Lower lobe of right lung (tissue), 2 donors: ENCODE measurements at regions not wholly inside any gene's neighbourhood (a gene's known extent, or its start where the extent isn't known, plus 50 kb on each side); places are given as distances from the start of the nearest gene placed in this dataset.

Experiments used
- ATAC-seq, 2 donors: fragments of 200-7000 bp; cut with Tn5 transposase; one replicate each; pipeline ENCODE4 v1.9.1; 2020 to 2022; ENCODE audit warnings: mild to moderate bottlenecking in 2 of 2, moderate library complexity in 2 of 2
- DNase-seq: peaks from one replicate; pipeline ENCODE4 v3.0.0-alpha.2; 2020
- H3K27ac ChIP-seq: fragments of 200-600 bp; one replicate; pipeline ENCODE4 v1.8.0; 2022
- H3K27me3 ChIP-seq: fragments of 200-600 bp; one replicate; pipeline ENCODE4 v1.8.0; 2022; ENCODE audit warnings: low read depth
- H3K36me3 ChIP-seq: fragments of 200-600 bp; one replicate; pipeline ENCODE4 v1.8.0; 2022; ENCODE audit warnings: mild to moderate bottlenecking
- H3K4me1 ChIP-seq: fragments of 200-600 bp; one replicate; pipeline ENCODE4 v1.8.0; 2022
- H3K4me3 ChIP-seq: fragments of 200-600 bp; one replicate; pipeline ENCODE4 v1.8.0; 2022; ENCODE audit warnings: mild to moderate bottlenecking
- H3K9me3 ChIP-seq: fragments of 200-600 bp; one replicate; pipeline ENCODE4 v1.8.0; 2022
- intact Hi-C: fragments of 100-400 bp; cut with DNase I; formaldehyde crosslinking; loops from one replicate; pipeline ENCODE4 v1.11.0; 2022
- TF ChIP-seq, protein P1 (sequence below): fragments of 200-600 bp; IDR thresholded peaks from one replicate; pipeline ENCODE4 v1.8.0; 2022; ENCODE audit warnings: antibody characterized with exemption, mild to moderate bottlenecking
- donor health status: DM: no; HTN: yes; CAD: no; lungs with severe emphysema.

DNA sequence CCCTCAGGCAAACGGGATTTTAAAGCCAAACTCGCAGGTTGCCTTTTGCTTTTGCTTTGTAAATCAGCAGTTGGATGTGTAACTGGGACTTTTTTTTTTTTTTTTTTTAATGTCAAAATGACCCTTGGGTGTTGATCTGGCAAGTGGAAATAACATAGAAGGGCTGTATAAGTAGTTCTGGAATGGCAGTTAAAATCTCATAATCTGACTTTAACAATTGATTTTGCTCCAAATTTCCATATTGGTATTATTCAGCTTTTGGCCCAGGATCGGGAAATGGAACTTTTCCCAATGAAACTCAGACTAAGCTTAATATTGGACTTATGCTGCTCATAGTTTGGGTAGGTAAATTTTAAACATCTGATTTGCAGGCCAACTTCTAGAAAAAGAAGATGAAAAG is 346.8 kb upstream of the NUDT12 start:
- no peaks in the 10 kb centered on the region for H3K27me3 ChIP-seq
- no peaks in the 10 kb centered on the region for H3K9me3 ChIP-seq
- DNase-seq (no peak), ATAC-seq (no peak)
- H3K4me3 ChIP-seq = no peak overlapping the region
- H3K4me1 ChIP-seq = no peaks in the 10 kb centered on the region
- TF ChIP-seq, protein P1, sequence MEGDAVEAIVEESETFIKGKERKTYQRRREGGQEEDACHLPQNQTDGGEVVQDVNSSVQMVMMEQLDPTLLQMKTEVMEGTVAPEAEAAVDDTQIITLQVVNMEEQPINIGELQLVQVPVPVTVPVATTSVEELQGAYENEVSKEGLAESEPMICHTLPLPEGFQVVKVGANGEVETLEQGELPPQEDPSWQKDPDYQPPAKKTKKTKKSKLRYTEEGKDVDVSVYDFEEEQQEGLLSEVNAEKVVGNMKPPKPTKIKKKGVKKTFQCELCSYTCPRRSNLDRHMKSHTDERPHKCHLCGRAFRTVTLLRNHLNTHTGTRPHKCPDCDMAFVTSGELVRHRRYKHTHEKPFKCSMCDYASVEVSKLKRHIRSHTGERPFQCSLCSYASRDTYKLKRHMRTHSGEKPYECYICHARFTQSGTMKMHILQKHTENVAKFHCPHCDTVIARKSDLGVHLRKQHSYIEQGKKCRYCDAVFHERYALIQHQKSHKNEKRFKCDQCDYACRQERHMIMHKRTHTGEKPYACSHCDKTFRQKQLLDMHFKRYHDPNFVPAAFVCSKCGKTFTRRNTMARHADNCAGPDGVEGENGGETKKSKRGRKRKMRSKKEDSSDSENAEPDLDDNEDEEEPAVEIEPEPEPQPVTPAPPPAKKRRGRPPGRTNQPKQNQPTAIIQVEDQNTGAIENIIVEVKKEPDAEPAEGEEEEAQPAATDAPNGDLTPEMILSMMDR = no peak
- H3K27ac ChIP-seq = no peak overlapping the region
- intact Hi-C loops = no loop called here
- no peaks in the 10 kb centered on the region for H3K36me3 ChIP-seq

DNA sequence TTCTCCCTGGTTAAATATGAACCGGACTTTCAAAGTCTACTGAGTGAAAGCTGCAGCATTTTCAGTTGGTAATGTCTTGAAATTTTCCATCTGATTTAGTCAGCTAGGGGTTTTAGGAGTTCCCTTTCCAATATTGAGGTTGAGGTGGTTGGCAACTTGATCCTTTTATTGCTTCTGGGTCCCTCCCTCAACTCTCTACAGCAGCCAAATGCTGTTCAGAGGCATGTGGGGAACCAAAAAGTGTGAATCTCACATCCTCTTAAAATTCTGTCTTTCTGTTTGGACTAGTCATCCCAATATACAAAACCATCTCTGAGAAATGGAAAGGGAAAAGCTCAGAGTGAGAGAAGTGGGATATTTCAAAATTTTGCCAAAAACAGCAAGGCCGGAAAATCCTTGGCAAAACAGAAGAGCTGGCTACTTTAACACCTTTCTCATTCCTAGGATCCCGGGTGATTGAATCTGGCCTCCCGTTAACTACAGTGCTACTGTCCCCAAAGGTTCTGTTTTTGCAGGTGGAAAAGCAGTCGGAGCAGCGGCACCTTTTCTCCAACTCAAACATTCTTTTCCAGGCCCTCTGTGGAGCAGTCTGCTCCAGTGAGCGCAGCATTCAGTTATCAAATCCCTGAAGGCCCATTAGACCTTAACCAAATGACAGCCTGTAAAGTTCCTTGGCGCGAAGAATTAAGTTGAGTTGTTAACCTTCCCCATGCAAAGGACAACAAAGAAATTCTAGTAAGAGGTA is 345.9 kb upstream of the NUDT12 start:
- Histone ChIP-seq H3K36me3 (no peaks in the 10 kb centered on the region), H3K9me3 (no peaks in the 10 kb centered on the region), H3K4me1 (no peaks in the 10 kb centered on the region), H3K27me3 (no peaks in the 10 kb centered on the region), H3K4me3 (no peak overlapping the region), H3K27ac (no peak overlapping the region)
- intact Hi-C loops = no loop called here
- TF ChIP-seq, protein P1 = no peak
- DNase-seq (no peak), ATAC-seq (no peak)

DNA sequence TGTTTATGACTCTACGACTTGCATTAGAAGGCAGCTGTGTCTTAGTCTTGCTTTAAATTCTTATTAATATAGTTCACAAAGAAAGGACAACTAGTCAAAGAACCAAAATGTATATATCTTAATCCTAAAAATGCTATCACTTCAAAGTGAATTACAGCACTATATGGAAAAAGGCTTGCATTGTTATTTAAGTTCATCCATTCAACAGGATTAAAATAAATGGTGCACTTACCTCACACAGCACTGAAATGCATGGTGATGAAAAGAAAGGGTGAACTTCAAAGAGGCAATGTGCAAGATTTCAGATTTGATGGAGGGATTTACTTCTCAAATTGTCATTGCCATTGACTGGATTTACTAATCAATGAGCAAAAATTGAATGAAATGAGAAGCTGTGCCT is 344.4 kb upstream of the NUDT12 start:
- ATAC-seq (no peak), DNase-seq (no peak)
- intact Hi-C loops = no loop called here
- Histone ChIP-seq H3K27ac (no peak overlapping the region), H3K9me3 (no peaks in the 10 kb centered on the region), H3K27me3 (no peaks in the 10 kb centered on the region), H3K4me1 (no peaks in the 10 kb centered on the region), H3K4me3 (no peak overlapping the region), H3K36me3 (no peaks in the 10 kb centered on the region)
- TF ChIP-seq, protein P1 = no peak

DNA sequence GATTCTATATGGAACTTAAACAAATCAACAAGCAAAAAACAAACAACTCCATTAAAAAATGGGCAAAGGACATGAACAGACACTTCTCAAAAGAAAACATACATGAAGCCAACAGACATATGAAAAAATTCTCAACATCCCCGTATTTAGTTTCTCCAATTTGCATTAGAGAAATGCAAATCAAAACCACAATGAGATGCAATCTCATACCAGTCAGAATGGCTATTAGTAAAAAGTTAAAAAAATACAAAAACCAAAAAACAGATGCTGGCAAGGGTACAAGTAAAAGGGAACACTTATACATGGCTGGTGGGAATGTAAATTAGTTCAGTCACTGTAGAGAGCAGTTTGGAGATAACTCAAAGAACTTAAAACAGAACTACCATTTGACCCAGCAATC is 342.1 kb upstream of the NUDT12 start:
- H3K36me3 ChIP-seq = no peaks in the 10 kb centered on the region
- TF ChIP-seq, protein P1 = no peak
- intact Hi-C loops = no loop called here
- H3K4me3 ChIP-seq = no peak overlapping the region
- DNase-seq = no peak
- H3K9me3 ChIP-seq = no peaks in the 10 kb centered on the region
- H3K27ac ChIP-seq = no peak overlapping the region
- no peaks in the 10 kb centered on the region for H3K4me1 ChIP-seq
- no peaks in the 10 kb centered on the region for H3K27me3 ChIP-seq
- ATAC-seq = no peak

DNA sequence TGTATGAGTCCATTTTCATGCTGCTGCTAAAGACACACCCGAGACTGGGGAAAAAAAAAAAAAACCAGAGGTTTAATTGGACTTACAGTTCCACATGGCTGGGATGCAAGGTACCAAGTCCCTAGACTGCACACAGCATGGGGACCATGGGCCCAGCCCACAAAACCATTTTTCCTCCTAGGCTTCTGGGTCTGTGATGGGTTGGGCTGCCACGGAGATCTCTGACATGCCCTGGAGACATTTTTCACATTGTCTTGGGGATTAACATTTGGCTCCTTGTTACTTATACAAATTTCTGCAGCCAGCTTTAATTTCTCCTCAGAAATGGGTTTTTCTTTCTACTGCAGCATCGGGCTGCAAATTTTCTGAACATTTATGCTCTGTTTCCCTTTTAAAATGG is 340.3 kb upstream of the NUDT12 start:
- Histone ChIP-seq H3K27ac (no peak overlapping the region), H3K9me3 (no peaks in the 10 kb centered on the region), H3K4me1 (no peaks in the 10 kb centered on the region), H3K36me3 (no peaks in the 10 kb centered on the region), H3K27me3 (no peaks in the 10 kb centered on the region), H3K4me3 (no peak overlapping the region)
- DNase-seq (no peak), ATAC-seq (no peak)
- TF ChIP-seq, protein P1 = no peak
- intact Hi-C loops = no loop called here
